ENCODE measurements at regions not wholly inside any gene's neighbourhood (a gene's known extent, or its start where the extent isn't known, plus 50 kb on each side); places are given as distances from the start of the nearest gene placed in this dataset.

DNA sequence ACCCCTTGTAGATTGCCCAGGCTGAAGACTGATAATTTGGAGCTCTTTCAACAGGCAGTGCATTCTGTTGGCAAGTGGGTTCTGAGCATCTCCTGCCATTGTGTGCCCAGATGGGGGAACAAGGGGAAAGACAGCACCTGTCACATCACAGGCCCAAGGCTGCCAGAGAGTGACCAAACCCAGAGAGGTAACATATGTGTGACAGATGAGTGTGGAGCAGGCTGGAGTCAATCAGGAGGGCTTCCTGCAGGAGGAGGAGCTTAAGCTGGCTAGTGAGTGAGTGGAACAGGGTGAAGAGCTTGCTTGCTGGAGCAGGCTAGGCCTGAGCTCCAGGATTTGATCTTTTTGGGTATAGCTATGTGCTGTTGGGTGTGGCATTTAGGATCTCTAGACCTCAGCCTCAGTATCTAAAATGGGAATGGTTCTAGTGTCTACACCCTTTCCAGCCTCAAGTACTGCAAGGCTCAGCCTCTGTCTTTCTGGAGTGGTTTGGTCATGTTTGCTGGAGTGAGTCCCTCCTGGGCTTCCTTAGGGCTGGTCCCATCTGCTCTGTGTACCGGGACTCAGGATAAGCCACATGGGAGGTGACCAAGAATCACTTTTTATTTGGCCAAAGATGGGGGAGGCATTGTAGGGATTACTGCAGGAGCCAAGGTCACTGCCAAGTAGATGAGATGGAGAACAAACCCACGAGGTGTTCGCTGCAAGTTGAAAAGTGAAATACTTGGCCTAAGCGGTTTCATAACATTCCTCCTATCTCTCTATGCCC is 152.4 kb upstream of the TSHZ3 start:
- no peak for DNase-seq (ENCODE audit: low spot score)

DNA sequence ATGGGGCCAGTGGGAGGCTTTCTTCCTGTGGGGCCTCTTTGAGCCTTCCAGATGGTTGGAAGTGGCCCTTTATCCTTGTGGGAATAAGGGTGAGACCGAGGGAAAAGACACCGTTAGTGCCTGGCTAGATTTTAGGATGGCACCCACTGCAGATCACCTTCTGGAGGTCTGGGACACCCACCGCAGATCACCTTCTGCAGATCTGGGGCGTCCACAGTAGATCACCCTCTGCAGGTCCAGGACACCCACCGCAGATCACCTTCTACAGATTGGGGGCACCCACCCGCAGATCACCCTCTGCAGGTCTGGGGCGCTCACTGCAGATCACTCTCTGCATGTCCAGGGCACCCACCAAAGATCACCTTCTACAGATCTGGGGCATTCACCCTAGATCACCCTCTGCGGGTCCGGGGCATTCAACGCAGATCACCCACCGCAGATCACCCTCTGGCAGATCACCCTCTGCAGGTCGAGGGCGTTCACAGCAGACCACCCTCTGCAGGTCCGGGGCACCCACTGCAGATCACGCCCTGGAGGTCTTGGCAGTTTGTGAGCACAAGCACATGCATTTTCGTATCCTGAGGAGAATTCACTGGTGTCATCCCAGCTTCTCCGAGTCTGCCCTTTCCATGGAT is 153.4 kb upstream of the TSHZ3 start:
- no peak for DNase-seq (ENCODE audit: low spot score)

DNA sequence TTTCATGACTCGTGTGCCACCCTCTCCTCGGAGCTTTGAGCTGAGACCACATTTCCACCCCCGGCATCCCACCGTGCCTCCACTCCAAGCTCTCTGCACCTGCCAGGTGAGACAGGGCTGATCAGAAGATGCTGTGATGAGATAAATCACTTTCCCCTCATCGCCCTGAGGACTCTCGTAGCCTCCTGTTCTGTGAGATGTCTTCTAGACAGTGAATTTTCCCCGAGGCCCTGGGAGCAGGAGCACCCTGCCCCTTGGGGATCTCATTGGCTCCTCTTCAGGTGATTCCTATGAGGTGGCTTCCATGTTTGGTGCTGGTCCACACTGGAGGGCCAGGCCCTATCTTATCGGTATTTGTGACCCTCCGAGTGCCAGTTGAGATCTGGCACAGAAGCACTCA is 154.0 kb upstream of the TSHZ3 start:
- no peak for DNase-seq (ENCODE audit: low spot score)

DNA sequence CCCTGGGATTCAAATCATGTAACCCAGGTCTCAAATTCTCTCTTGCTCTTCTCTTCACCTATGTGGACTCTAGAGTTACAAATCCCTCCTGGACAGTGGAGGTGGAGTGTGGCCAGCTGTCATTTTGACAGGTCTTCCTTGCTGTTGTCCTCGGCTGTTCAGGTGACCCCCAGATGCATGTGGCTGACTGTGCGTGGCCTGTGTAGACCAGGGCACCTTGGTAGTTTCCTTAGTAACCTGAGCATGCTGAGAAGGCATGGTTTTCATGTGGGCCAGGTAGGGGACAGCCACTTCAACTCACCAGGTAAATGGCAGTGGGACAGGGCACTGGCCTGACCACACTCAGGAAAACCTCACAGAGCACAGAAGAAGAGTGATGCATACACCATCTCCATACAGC is 155.0 kb upstream of the TSHZ3 start:
- DNase-seq (ENCODE audit: low spot score), result no peak

DNA sequence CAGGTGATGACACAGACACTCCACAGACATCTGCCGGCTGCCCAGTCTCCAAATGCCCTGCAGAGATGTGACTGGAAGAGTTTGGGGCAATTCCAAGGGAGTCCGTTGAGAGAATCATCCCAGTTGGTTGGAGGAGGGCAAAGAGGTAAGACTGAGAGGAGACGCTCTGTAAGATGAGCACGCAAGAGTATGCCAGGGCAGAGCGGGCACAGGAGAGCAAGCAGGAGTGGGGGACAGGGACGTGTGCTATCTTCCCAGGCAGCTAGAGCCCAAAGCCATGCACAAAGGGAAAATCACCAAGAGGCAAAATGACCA is 156.3 kb upstream of the TSHZ3 start:
- DNase-seq (ENCODE audit: low spot score), result no peak

DNA sequence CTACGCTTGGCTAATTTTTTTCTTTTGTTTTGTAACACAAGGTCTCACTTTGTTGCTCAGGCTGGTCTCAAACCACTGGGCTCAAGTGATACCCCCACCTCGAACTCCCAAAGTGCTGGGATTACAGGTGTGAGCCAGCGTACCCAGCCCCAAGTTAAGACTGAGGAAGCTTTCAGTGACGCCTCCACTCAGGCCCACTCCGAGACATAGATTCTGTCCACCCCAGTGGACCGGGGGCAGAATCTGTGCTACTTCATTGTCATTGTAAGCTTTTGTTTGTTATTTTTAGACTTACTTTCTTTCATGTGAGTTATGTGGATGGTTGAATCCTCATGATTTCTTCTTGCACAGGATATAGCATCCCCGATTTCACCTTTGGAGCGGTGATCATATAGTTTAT is 156.9 kb upstream of the TSHZ3 start:
- no peak for DNase-seq (ENCODE audit: low spot score)

- DNase-seq (ENCODE audit: low spot score), result no peak
Measured at GRCh38 chr19:31510635-31511034, 161.4 kb upstream of the TSHZ3 start.

- no peak for DNase-seq (ENCODE audit: low spot score)
Measured at GRCh38 chr19:31511098-31511497, 161.9 kb upstream of the TSHZ3 start.

GRCh38 chr19:31511696-31512095 is 162.5 kb upstream of the TSHZ3 start:
- no peak for DNase-seq (ENCODE audit: low spot score)

DNA sequence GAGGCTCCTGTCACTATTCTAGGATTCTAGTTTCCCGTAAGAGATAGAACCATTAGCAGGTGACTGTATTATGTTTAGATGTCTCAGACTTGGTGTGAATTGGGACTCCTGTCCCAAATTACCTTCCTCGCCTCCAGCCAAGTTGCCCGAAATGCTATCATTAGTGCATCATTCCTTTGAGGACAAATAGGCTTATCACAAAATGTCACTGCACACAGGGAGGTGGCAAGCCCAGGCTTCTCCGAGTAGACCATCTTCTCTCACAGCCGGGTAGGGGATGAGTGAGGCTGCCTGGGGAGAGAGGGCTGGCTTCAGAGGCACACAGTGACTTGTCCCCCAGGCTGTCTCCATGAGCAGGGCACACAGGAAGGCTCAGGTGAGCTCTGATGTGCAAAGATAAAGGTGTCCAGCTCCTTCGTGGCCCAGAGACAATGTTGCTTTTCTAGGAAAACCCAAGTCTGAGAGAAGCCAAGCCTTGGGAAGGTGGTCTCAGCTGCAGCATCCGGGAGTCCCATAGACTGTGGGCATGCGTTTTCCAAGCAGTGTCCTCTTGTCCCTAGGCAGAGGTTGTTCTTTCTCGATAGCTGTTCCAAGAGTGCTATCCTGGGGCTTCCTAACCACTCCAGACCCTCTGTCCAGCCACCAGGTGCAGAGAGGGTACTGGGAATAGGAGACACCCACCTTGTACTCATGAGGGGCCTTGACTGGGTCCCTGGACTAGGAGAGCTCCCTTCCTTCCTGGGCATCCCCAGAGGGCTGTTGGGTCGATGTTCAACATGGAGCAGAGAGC is 163.1 kb upstream of the TSHZ3 start:
- DNase-seq (ENCODE audit: low spot score), result no peak

DNA sequence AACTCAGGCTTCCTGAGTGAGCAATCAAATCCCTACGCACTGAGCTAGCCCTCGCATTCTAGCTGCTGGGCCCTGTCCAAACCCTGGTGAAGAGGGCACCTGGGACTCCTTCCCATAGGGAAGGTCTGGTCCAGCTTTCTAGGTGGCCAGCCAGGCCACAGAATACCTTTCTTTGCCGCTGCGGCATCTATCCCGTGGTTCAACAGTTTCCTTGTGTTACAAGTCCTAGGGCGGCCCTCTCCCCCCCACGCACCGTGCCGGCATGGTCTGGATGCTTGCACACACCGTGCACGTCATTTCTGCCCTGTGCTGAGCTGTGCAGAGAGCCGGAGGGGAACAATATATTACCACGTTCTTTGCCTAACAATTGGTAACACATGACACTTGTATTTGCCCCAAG is 164.6 kb upstream of the TSHZ3 start:
- no peak for DNase-seq (ENCODE audit: low spot score)

- no peak for DNase-seq (ENCODE audit: low spot score)
Measured at GRCh38 chr19:31515931-31516330, 166.7 kb upstream of the TSHZ3 start.

GRCh38 chr19:31516756-31517155 is 167.5 kb upstream of the TSHZ3 start:
- no peak for DNase-seq (ENCODE audit: low spot score)

DNA sequence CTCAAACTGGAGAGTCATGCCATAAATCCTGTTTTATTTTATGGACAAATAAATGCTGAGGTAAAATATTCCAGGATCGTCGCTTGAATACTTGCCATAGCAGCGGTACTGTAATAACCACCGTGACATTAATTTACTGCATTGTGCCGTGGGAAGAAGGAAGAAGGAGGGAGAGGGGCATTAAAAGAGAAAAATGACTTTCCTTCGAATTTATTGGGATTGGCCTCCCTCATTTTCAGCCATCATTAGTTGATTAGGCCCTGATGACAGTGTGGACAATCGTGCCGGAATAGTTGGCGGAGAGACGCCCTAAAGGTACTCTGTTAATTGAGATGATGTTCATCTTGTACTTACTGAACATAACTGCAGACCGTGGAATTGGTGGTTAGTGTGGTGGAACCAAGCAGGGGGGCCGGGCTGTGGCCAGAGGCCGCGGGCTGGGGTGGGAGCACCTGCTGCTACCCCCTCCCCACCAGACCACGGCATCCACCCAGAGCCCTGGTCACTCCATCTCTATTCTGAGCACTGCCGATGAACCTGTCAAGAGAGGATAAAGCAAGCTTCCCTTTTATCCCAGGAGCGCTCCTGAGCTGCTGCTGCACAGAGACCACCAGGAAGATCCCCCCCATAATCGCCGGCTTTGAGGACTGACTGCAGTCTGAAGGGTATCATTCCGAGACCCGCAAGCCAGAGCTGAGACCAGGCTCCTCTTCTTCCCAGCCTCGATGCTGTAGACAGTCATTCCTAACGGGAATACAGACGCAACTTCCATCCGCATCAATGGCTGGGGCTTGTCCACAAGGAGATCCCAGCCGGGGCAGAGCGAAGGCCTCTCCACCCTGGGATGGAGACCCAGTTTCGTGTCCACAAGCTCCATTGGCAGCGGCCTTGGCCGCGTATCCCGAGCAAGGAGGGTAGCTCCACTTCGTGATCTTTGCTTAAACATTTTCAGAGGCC is 168.3 kb upstream of the TSHZ3 start:
- DNase-seq (ENCODE audit: low spot score), result no peak

GRCh38 chr19:31518216-31519020 is 169.2 kb upstream of the TSHZ3 start:
- DNase-seq (ENCODE audit: low spot score), result no peak

- DNase-seq (ENCODE audit: low spot score), result no peak
Measured at GRCh38 chr19:31519256-31519655, 170.0 kb upstream of the TSHZ3 start.

- DNase-seq (ENCODE audit: low spot score), result no peak
Measured at GRCh38 chr19:31519908-31520307, 170.7 kb upstream of the TSHZ3 start.

- no peak for DNase-seq (ENCODE audit: low spot score)
Measured at GRCh38 chr19:31520633-31521032, 171.4 kb upstream of the TSHZ3 start.

DNA sequence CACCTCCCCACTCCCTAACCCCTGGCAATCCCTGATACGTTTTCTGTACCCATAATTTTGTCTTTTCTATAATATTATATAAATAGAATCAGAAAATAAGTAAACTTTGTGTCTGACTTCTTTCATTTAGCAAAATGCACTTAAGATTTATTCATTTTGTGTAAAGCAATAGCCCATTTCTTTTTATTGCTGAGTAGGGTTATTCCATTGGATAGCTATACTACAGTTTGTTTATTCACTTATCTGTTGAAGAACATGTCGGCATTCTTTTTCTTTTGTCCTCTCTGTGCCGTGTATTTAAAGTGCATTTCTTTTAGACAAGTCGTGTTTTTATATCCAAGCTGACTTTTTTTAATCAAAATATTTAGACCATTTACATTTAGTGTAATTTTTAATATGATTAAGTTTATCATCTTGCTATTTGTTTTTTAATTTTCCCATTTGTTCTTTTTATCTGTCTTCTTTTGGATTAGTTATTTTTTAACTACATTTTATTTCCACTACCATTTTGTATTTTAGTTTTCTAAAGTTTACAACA is 176.4 kb upstream of the TSHZ3 start:
- DNase-seq (ENCODE audit: low spot score), result no peak

- no peak for DNase-seq (ENCODE audit: low spot score)
Measured at GRCh38 chr19:31527443-31527842, 178.2 kb upstream of the TSHZ3 start.

- no peak for DNase-seq (ENCODE audit: low spot score)
Measured at GRCh38 chr19:31528261-31528660, 179.0 kb upstream of the TSHZ3 start.
